ENCODE measurements at regions not wholly inside any gene's neighbourhood (a gene's known extent, or its start where the extent isn't known, plus 50 kb on each side); places are given as distances from the start of the nearest gene placed in this dataset.
"Not testable (repeated sequence)": the region's sequence is repeated elsewhere in the genome, so short reads cannot be mapped to it uniquely, and the experiment has no call there.

- in situ Hi-C loops (cut with HindIII; ENCODE audit: low sequenced_read_pairs), result no loop called here
- no peak for DNase-seq (ENCODE audit: low spot score)
Measured at GRCh38 chr13:99071666-99072065, 93.8 kb upstream of the DOCK9 start.

- DNase-seq (ENCODE audit: low spot score), result no peak
- in situ Hi-C loops (cut with HindIII; ENCODE audit: low sequenced_read_pairs), result no loop called here
Measured at GRCh38 chr13:99072356-99072755, 94.5 kb upstream of the DOCK9 start.

- in situ Hi-C loops (cut with HindIII; ENCODE audit: low sequenced_read_pairs), result no loop called here
- no peak for DNase-seq (ENCODE audit: low spot score)
Measured at GRCh38 chr13:99072941-99073340, 95.1 kb upstream of the DOCK9 start.

GRCh38 chr13:99074693-99075092, 96.8 kb upstream of the DOCK9 start:
- in situ Hi-C loops (cut with HindIII; ENCODE audit: low sequenced_read_pairs), result no loop called here
- DNase-seq (ENCODE audit: low spot score), result no peak

- in situ Hi-C loops (cut with HindIII; ENCODE audit: low sequenced_read_pairs), result no loop called here
- DNase-seq (ENCODE audit: low spot score), result no peak
Measured at GRCh38 chr13:99075268-99076191, 97.7 kb upstream of the DOCK9 start.

- no peak for DNase-seq (ENCODE audit: low spot score)
- in situ Hi-C loops (cut with HindIII; ENCODE audit: low sequenced_read_pairs), result no loop called here
Measured at GRCh38 chr13:99078017-99078771, 100.3 kb upstream of the DOCK9 start.

- no peak for DNase-seq (ENCODE audit: low spot score)
- in situ Hi-C loops (cut with HindIII; ENCODE audit: low sequenced_read_pairs), result no loop called here
Measured at GRCh38 chr13:99080131-99080530, 102.3 kb upstream of the DOCK9 start.

- peak; percentile 71 for DNase-seq (ENCODE audit: low spot score)
- in situ Hi-C loops (cut with HindIII; ENCODE audit: low sequenced_read_pairs), result no loop called here
Measured at GRCh38 chr13:99083981-99084380, 106.1 kb upstream of the DOCK9 start.

- in situ Hi-C loops (cut with HindIII; ENCODE audit: low sequenced_read_pairs), result no loop called here
- peak; percentile 47 for DNase-seq (ENCODE audit: low spot score)
Measured at GRCh38 chr13:99085139-99085807, 107.4 kb upstream of the DOCK9 start.

GRCh38 chr13:99085808-99086266, 108.0 kb upstream of the DOCK9 start:
- no peak for DNase-seq (ENCODE audit: low spot score)
- in situ Hi-C loops (cut with HindIII; ENCODE audit: low sequenced_read_pairs), result no loop called here

- in situ Hi-C loops (cut with HindIII; ENCODE audit: low sequenced_read_pairs), result no loop called here
- peak; percentile 45 for DNase-seq (ENCODE audit: low spot score)
Measured at GRCh38 chr13:99086267-99087097, 108.6 kb upstream of the DOCK9 start.

GRCh38 chr13:99087098-99087953, 109.5 kb upstream of the DOCK9 start:
- in situ Hi-C loops (cut with HindIII; ENCODE audit: low sequenced_read_pairs), result no loop called here
- DNase-seq (ENCODE audit: low spot score), result peak; percentile 94

- peak; percentile 59 for DNase-seq (ENCODE audit: low spot score)
- in situ Hi-C loops (cut with HindIII; ENCODE audit: low sequenced_read_pairs), result no loop called here
Measured at GRCh38 chr13:99087954-99088491, 110.2 kb upstream of the DOCK9 start.

- no peak for DNase-seq (ENCODE audit: low spot score)
- in situ Hi-C loops (cut with HindIII; ENCODE audit: low sequenced_read_pairs), result no loop called here
Measured at GRCh38 chr13:99093997-99094396, 106.7 kb upstream of the UBAC2 start.

GRCh38 chr13:99101831-99102230, 98.8 kb upstream of the UBAC2 start:
- in situ Hi-C loops (cut with HindIII; ENCODE audit: low sequenced_read_pairs); DNase-seq (ENCODE audit: low spot score): not testable (repeated sequence)

GRCh38 chr13:99103536-99103935, 97.1 kb upstream of the UBAC2 start:
- in situ Hi-C loops (cut with HindIII; ENCODE audit: low sequenced_read_pairs), result no loop called here
- peak; percentile 92 for DNase-seq (ENCODE audit: low spot score)

GRCh38 chr13:99104396-99104795, 96.3 kb upstream of the UBAC2 start:
- in situ Hi-C loops (cut with HindIII; ENCODE audit: low sequenced_read_pairs), result no loop called here
- no peak for DNase-seq (ENCODE audit: low spot score)

GRCh38 chr13:99105160-99105559, 95.5 kb upstream of the UBAC2 start:
- in situ Hi-C loops (cut with HindIII; ENCODE audit: low sequenced_read_pairs), result no loop called here
- no peak for DNase-seq (ENCODE audit: low spot score)

Measured in G401 (cell line).